ENCODE measurements at regions not wholly inside any gene's neighbourhood (a gene's known extent, or its start where the extent isn't known, plus 50 kb on each side); places are given as distances from the start of the nearest gene placed in this dataset.

- no peak for DNase-seq (ENCODE audit: low spot score)
These were observed 392.9 kb downstream of the IPMK start for GRCh38 chr10:57874810-57875209.

GRCh38 chr10:57867241-57867640 is 400.5 kb downstream of the IPMK start:
- DNase-seq (ENCODE audit: low spot score): no peak

GRCh38 chr10:57864765-57865680 is 402.7 kb downstream of the IPMK start:
- no peak for DNase-seq (ENCODE audit: low spot score)

GRCh38 chr10:57849691-57850357 is 417.9 kb downstream of the IPMK start:
- DNase-seq (ENCODE audit: low spot score): no peak

- DNase-seq (ENCODE audit: low spot score): no peak
These were observed 421.2 kb downstream of the IPMK start for GRCh38 chr10:57846307-57847065.

GRCh38 chr10:57844387-57844998 is 423.2 kb downstream of the IPMK start:
- no peak for DNase-seq (ENCODE audit: low spot score)

GRCh38 chr10:57830877-57831560 is 436.7 kb downstream of the IPMK start:
- DNase-seq (ENCODE audit: low spot score): no peak

GRCh38 chr10:57825015-57825414 is 442.7 kb downstream of the IPMK start:
- no peak for DNase-seq (ENCODE audit: low spot score)

- no peak for DNase-seq (ENCODE audit: low spot score)
These were observed 444.3 kb downstream of the IPMK start for GRCh38 chr10:57823398-57823797.

- no peak for DNase-seq (ENCODE audit: low spot score)
These were observed 444.7 kb downstream of the IPMK start for GRCh38 chr10:57822965-57823364.

- DNase-seq (ENCODE audit: low spot score): no peak
These were observed 449.2 kb downstream of the IPMK start for GRCh38 chr10:57818522-57818921.

- no peak for DNase-seq (ENCODE audit: low spot score)
These were observed 450.0 kb downstream of the IPMK start for GRCh38 chr10:57817741-57818140.

GRCh38 chr10:57815949-57816348 is 451.7 kb downstream of the IPMK start:
- DNase-seq (ENCODE audit: low spot score): no peak

GRCh38 chr10:57809961-57810360 is 457.7 kb downstream of the IPMK start:
- no peak for DNase-seq (ENCODE audit: low spot score)

GRCh38 chr10:57807906-57808305 is 459.8 kb downstream of the IPMK start:
- DNase-seq (ENCODE audit: low spot score): no peak

GRCh38 chr10:57806675-57807074 is 461.0 kb downstream of the IPMK start:
- no peak for DNase-seq (ENCODE audit: low spot score)

- DNase-seq (ENCODE audit: low spot score): no peak
These were observed 468.1 kb downstream of the IPMK start for GRCh38 chr10:57799625-57800024.

- DNase-seq (ENCODE audit: low spot score): no peak
These were observed 468.9 kb downstream of the IPMK start for GRCh38 chr10:57798830-57799229.

- DNase-seq (ENCODE audit: low spot score): no peak
These were observed 476.1 kb downstream of the IPMK start for GRCh38 chr10:57791546-57791945.

- no peak for DNase-seq (ENCODE audit: low spot score)
These were observed 477.0 kb downstream of the IPMK start for GRCh38 chr10:57790703-57791102.

- no peak for DNase-seq (ENCODE audit: low spot score)
These were observed 479.6 kb downstream of the IPMK start for GRCh38 chr10:57788117-57788516.

Measured in COLO829 (cell line).